Stimulated activated naive CD8-positive, alpha-beta T cell treated with anti-CD3 and anti-CD28 coated beads, Interleukin-15, Interleukin-2, amounts not matched to agents 100 ng/mL and 50 ng/mL, for 24 hours (primary cell): ENCODE measurements at regions not wholly inside any gene's neighbourhood (a gene's known extent, or its start where the extent isn't known, plus 50 kb on each side); places are given as distances from the start of the nearest gene placed in this dataset.
"Not testable (repeated sequence)": the region's sequence is repeated elsewhere in the genome, so short reads cannot be mapped to it uniquely, and the experiment has no call there.

Experiments
- H3K27ac Mint-ChIP-seq: one replicate; pipeline ENCODE4 v1.8.0; 2021; ENCODE audit warnings: mild to moderate bottlenecking, mixed read lengths
- H3K27me3 Mint-ChIP-seq: one replicate; pipeline ENCODE4 v1.8.0; 2021; ENCODE audit warnings: mixed read lengths
- H3K36me3 Mint-ChIP-seq: one replicate; pipeline ENCODE4 v1.8.0; 2021; ENCODE audit warnings: low read depth, mixed read lengths
- H3K4me1 Mint-ChIP-seq: one replicate; pipeline ENCODE4 v1.8.0; 2021; ENCODE audit warnings: low read depth, mixed read lengths
- H3K4me3 Mint-ChIP-seq: one replicate; pipeline ENCODE4 v1.8.0; 2021; ENCODE audit warnings: mild to moderate bottlenecking, mixed read lengths
- H3K9me3 Mint-ChIP-seq: one replicate; pipeline ENCODE4 v1.8.0; 2021; ENCODE audit warnings: mixed read lengths

DNA sequence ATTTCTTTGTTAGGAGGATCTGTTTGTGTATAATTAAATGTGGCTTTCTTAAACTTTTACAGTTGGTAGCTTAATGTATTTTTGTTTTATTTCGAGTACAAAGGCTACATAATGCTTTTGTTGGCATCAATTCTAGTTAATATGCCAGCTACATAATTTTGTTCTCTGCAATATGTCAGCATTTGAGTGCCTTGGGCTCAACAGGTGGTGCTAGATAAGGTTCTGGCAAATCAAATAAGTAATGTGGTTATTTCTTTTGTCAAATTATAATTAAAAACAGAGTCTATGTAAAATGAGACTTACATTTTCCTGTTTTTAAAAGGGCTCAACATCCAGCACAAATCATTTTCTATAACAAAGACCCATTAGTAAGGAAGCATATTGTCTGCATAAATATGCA lies 410.6 kb upstream of the NR5A2 start:
- Mint-ChIP-seq H3K4me3 (no peak overlapping the region), H3K36me3 (no peaks in the 10 kb centered on the region), H3K4me1 (no peaks in the 10 kb centered on the region), H3K27ac (no peak overlapping the region), H3K27me3 (peaks cover 3% of the 10 kb centered on the region), H3K9me3 (no peaks in the 10 kb centered on the region)

DNA sequence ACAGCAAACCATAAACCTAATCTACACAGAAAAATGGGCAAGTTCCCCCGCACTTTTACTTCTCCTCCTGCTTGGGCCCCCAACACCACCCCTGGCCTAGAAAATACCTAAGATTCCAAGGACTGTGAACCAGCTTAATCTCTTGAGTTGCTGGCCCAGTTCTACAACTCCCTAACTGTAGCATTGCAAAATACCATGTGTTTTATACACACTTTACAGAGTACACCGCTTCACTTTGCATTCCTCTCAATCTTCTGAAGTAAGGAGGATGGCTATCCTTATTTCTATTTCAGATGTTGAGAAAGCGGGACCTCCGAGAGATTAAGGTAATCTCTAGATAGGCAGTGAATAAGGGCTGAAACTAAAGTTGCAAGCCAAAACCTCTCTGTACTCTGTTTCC lies 408.3 kb upstream of the NR5A2 start:
- no peaks in the 10 kb centered on the region for H3K27me3 Mint-ChIP-seq
- no peaks in the 10 kb centered on the region for H3K36me3 Mint-ChIP-seq
- no peaks in the 10 kb centered on the region for H3K9me3 Mint-ChIP-seq
- no peak overlapping the region for H3K27ac Mint-ChIP-seq
- H3K4me3 Mint-ChIP-seq = no peak overlapping the region
- no peaks in the 10 kb centered on the region for H3K4me1 Mint-ChIP-seq

DNA sequence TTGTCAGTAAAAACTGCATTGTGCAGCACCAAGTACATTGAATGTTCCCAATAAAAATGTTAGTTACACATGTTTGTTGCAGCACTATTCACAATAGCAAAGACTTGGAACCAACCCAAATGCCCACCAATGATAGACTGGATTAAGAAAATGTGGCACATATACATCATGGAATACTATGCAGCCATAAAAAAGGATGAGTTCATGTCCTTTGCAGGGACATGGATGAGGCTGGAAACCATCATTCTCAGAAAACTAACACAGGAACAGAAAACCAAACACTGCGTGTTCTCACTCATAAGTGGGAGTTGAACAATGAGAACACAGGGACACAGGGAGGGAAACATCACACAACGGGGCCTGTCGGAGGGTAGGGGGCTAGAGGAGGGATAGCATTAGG lies 401.3 kb upstream of the NR5A2 start:
- not testable (repeated sequence) for H3K27me3 Mint-ChIP-seq, H3K4me1 Mint-ChIP-seq, H3K9me3 Mint-ChIP-seq, H3K4me3 Mint-ChIP-seq, H3K27ac Mint-ChIP-seq, H3K36me3 Mint-ChIP-seq

DNA sequence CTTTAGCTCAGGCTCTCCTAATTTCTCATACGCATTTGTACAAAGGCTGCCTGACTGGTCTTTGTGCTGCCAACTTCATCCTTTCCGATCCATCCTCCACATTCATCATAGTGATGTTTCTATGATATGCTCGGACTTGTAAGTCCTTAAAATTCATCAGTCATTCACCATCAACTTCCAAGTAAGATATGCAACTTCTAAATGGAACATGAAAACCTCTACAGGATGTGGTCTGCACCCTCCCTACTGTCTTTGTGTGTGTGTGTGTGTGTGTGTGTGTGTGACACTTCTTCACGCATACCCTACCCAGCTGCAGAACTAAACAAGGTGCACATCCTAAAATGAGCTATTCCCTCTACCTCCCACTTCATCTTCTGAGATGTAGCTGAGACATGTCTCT lies 397.9 kb upstream of the NR5A2 start:
- H3K4me1 Mint-ChIP-seq = peaks cover 6% of the 10 kb centered on the region

DNA sequence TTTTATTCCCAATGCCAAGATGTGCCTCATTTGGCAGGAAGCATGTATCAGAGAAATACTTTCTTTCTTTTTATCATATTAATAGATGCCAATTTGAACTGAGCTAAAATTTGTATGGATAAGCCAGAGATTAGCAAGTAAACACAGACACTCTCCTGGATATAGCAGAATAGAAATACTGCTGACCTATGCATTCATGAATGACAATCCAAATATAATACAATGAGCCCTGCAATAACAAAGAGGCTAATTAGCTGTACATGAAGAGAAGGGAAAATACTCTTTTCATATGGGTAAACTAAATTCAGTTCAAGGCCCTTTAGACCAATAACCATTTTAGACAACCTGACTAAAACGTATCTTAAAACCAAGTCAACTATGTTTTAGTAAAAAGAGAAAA lies 388.1 kb upstream of the NR5A2 start:
- Mint-ChIP-seq H3K4me3 (no peak overlapping the region), H3K27me3 (peaks cover 25% of the 10 kb centered on the region), H3K27ac (no peak overlapping the region), H3K4me1 (no peaks in the 10 kb centered on the region), H3K36me3 (no peaks in the 10 kb centered on the region), H3K9me3 (peaks cover 17% of the 10 kb centered on the region)

More for the DNA sequence above, 397.9 kb upstream of the NR5A2 start:
- no peaks in the 10 kb centered on the region for H3K36me3 Mint-ChIP-seq
- no peak overlapping the region for H3K27ac Mint-ChIP-seq
- H3K9me3 Mint-ChIP-seq = peaks cover 12% of the 10 kb centered on the region
- no peak overlapping the region for H3K4me3 Mint-ChIP-seq
- H3K27me3 Mint-ChIP-seq = peaks cover 6% of the 10 kb centered on the region

GRCh38 chr1:199641531-199641930 lies 386.0 kb upstream of the NR5A2 start:
- Mint-ChIP-seq H3K36me3 (no peaks in the 10 kb centered on the region), H3K27ac (no peak overlapping the region), H3K4me1 (no peaks in the 10 kb centered on the region), H3K9me3 (peaks cover 6% of the 10 kb centered on the region), H3K27me3 (peaks cover 17% of the 10 kb centered on the region), H3K4me3 (no peak overlapping the region)

GRCh38 chr1:199644912-199645311 lies 382.6 kb upstream of the NR5A2 start:
- H3K36me3 Mint-ChIP-seq = no peaks in the 10 kb centered on the region

DNA sequence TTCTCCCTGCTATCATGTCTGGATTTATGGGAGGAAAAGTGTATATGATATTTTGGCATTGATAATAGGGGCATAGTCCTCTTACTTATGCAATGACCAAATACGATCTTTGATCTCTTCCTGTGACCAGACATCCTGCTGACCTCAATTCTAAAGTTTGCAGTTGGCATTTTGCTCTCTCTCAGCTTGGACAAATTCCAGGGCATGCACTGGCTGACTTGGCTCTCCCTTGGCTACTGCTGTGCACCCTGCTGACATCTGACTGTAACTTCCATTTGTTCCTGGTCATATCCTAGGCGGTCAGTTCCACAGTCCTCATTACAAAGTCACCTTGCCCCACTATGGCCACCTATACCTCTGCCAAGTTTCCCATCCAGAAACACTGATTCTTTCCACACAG lies 380.7 kb upstream of the NR5A2 start:
- no peak overlapping the region for H3K27ac Mint-ChIP-seq
- H3K36me3 Mint-ChIP-seq = no peaks in the 10 kb centered on the region
- no peak overlapping the region for H3K4me3 Mint-ChIP-seq
- H3K27me3 Mint-ChIP-seq = peaks cover 14% of the 10 kb centered on the region
- H3K9me3 Mint-ChIP-seq = peaks cover 4% of the 10 kb centered on the region
- no peaks in the 10 kb centered on the region for H3K4me1 Mint-ChIP-seq

More at GRCh38 chr1:199644912-199645311, 382.6 kb upstream of the NR5A2 start:
- no peak overlapping the region for H3K4me3 Mint-ChIP-seq
- H3K27me3 Mint-ChIP-seq = peaks cover 19% of the 10 kb centered on the region
- peaks cover 4% of the 10 kb centered on the region for H3K9me3 Mint-ChIP-seq
- H3K27ac Mint-ChIP-seq = no peak overlapping the region
- H3K4me1 Mint-ChIP-seq = no peaks in the 10 kb centered on the region

- Mint-ChIP-seq H3K36me3 (no peaks in the 10 kb centered on the region), H3K27ac (no peak overlapping the region), H3K9me3 (no peaks in the 10 kb centered on the region), H3K4me3 (no peak overlapping the region), H3K27me3 (peaks cover 17% of the 10 kb centered on the region), H3K4me1 (no peaks in the 10 kb centered on the region)
These were observed 370.1 kb upstream of the NR5A2 start for GRCh38 chr1:199657449-199657848.

- Mint-ChIP-seq H3K4me1 (no peaks in the 10 kb centered on the region), H3K9me3 (no peaks in the 10 kb centered on the region), H3K36me3 (no peaks in the 10 kb centered on the region), H3K27me3 (peaks cover 18% of the 10 kb centered on the region), H3K4me3 (no peak overlapping the region), H3K27ac (no peak overlapping the region)
These were observed 367.4 kb upstream of the NR5A2 start for GRCh38 chr1:199660071-199660470.

DNA sequence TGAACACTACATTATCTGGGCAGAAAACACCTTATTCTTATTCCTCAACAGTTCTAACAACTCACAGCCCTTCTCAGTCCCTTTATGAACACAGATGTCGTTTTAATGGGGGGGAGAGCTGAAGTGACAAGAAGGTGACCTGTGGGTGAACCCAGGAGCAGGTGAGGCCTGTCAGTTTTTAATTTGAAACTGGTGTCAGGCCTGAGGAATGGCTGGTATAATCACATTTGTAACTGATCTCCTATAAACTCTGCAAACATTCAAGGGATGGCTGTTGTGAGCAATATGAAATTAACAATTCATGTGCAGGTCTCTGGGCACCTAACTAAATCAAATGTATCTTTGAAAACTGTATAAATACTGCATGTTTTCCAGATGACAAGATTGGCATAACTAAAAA lies 362.1 kb upstream of the NR5A2 start:
- Mint-ChIP-seq H3K27ac (no peak overlapping the region), H3K9me3 (no peaks in the 10 kb centered on the region), H3K36me3 (no peaks in the 10 kb centered on the region), H3K27me3 (peaks cover 11% of the 10 kb centered on the region), H3K4me3 (no peak overlapping the region), H3K4me1 (no peaks in the 10 kb centered on the region)

DNA sequence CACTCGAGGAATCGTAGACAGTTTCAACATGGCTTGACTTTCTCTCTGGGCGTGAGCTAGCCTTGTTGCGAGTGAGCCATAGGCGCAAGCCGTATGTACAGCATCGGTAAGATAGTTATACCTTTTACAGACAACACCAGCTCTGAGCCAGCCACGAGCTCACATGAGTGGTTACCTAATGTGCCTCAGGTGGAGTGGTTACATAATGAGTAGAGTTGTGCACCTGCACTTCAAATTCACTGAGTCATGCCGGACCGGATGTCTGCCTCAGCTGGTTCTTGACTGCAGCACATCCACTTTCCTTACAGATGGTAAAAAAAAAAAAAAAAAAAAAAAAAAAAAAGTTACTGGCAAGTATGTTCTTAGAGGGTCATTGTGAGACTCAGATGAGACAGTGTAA lies 360.4 kb upstream of the NR5A2 start:
- no peak overlapping the region for H3K4me3 Mint-ChIP-seq
- H3K9me3 Mint-ChIP-seq = no peaks in the 10 kb centered on the region
- no peaks in the 10 kb centered on the region for H3K4me1 Mint-ChIP-seq
- H3K27me3 Mint-ChIP-seq = peaks cover 17% of the 10 kb centered on the region
- H3K27ac Mint-ChIP-seq = no peak overlapping the region
- no peaks in the 10 kb centered on the region for H3K36me3 Mint-ChIP-seq

DNA sequence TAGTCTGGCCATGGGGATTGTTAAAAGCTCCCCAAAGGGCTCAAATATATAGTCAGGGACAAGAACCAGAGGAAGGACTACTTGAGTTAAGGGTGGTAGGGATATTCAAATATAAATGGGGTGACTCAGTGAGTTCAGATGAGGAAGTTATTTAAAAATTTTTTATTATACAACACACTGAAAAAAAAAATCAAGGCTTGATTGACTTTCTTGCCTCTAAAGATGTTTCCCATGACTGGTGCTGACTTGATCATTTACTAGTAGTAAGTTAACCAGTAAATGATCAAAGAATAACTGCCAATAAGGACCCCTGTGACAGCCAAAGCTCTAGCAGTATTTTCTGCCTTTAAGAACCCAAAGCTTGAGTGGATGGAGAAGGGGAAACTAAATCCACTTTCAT lies 357.6 kb upstream of the NR5A2 start:
- Mint-ChIP-seq H3K4me1 (no peaks in the 10 kb centered on the region), H3K27ac (no peak overlapping the region), H3K4me3 (no peak overlapping the region), H3K27me3 (peaks cover 17% of the 10 kb centered on the region), H3K9me3 (no peaks in the 10 kb centered on the region), H3K36me3 (no peaks in the 10 kb centered on the region)

DNA sequence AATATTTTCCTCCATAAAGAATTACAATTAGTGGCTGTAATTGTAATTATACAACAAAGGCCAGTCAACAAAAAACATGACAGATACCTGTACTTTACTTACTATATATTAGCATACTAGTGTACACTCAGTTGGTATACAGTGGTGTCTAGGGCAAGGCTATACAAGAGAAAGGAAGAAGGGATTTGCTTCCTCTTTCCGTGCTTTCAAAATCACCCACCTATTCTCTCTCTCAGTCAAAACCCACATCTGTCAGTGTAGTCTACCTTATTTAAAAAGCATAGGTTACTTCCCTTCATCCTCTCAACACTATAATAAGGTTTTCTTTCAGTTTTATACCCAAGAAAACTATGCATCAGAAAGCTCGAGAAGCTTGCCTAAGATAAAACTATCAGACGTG lies 355.8 kb upstream of the NR5A2 start:
- Mint-ChIP-seq H3K4me3 (no peak overlapping the region), H3K27ac (no peak overlapping the region), H3K9me3 (no peaks in the 10 kb centered on the region), H3K27me3 (peaks cover 19% of the 10 kb centered on the region), H3K4me1 (no peaks in the 10 kb centered on the region), H3K36me3 (no peaks in the 10 kb centered on the region)

DNA sequence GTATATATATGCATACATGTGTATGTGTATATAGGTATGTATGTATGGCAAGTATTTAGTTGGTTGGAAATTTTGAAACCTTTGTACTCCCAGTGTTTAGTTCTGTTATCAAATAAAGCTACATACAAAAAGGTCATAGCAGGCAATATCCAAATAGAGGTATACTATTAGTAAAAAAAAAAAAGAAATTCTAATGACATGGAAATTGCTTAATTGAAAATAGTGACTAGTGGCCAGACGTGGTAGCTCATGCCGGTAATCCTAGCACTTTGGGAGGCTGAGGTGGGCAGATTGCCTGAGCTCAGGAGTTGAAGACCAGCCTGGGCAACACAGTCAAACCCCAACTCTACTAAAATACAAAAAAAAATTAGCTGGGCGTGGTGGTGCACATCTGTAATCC lies 351.6 kb upstream of the NR5A2 start:
- no peak overlapping the region for H3K4me3 Mint-ChIP-seq

DNA sequence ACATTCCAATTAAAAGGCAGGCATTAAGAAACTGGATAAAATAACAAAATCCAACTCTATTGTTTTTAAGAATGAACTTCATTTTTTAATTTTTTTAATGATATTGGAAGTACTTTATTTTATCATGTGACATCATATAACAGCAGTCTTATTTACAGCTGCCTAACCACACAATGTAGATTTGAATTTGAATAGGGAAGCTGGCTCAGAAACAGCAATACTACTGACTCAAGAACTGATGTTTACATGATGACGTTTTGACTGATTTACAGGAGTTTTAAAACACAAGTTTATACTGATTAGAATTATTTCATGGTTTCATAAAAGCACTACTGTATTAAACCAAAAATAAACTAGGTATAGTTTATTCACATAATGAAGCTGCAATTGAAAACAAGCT lies 348.7 kb upstream of the NR5A2 start:
- Mint-ChIP-seq H3K4me3 (no peak overlapping the region), H3K4me1 (no peaks in the 10 kb centered on the region), H3K27ac (no peak overlapping the region), H3K27me3 (peaks cover 8% of the 10 kb centered on the region), H3K36me3 (no peaks in the 10 kb centered on the region), H3K9me3 (no peaks in the 10 kb centered on the region)

More for the DNA sequence above, 351.6 kb upstream of the NR5A2 start:
- no peaks in the 10 kb centered on the region for H3K4me1 Mint-ChIP-seq
- peaks cover 8% of the 10 kb centered on the region for H3K27me3 Mint-ChIP-seq
- no peaks in the 10 kb centered on the region for H3K36me3 Mint-ChIP-seq
- no peaks in the 10 kb centered on the region for H3K9me3 Mint-ChIP-seq
- H3K27ac Mint-ChIP-seq = no peak overlapping the region

DNA sequence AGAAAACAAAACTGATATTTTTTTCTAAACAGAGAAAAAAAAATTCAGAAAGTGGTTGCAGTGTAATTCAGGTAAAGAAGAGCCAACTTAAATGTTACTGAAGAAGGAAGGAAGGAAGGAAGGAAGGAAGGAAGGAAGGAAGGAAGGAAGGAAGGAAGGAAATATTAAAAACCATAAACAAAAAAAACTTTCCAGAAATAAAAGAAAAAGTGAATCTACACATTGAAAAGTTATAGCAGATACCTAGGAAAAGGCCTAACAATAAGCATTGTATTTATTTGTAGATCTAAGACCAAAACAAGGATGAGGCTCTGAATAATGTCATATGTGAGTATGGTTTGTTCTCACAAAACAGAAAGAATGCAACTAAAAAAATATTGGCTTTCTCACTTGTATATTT lies 345.4 kb upstream of the NR5A2 start:
- Mint-ChIP-seq H3K4me1 (no peaks in the 10 kb centered on the region), H3K36me3 (no peaks in the 10 kb centered on the region), H3K4me3 (no peak overlapping the region), H3K9me3 (no peaks in the 10 kb centered on the region), H3K27ac (no peak overlapping the region), H3K27me3 (peaks cover 14% of the 10 kb centered on the region)
